Natural killer cell (primary cell): ENCODE measurements at regions not wholly inside any gene's neighbourhood (a gene's known extent, or its start where the extent isn't known, plus 50 kb on each side); places are given as distances from the start of the nearest gene placed in this dataset.

Source experiments
- ATAC-seq, 3 donors: fragments of 150-1000 bp in 2 of 3; fragments of 200-7000 bp in 1 of 3; cut with Tn5 transposase; 1 replicate in 1 of 3; 2 replicates in 2 of 3; pipeline ENCODE4 v1.10.0; 2021; ENCODE audit warnings: mild to moderate bottlenecking in 2 of 3, moderate library complexity in 2 of 3
- DNase-seq, 2 donors: peaks; one replicate each; pipeline versions ENCODE4 v3.0.0 to v3.0.0-alpha.2; 2013 to 2021; ENCODE audit warnings: mixed read lengths in 1 of 2
- H3K27ac ChIP-seq: one replicate; pipeline ENCODE4 v1.5.1; 2013; ENCODE audit warnings: mild to moderate bottlenecking, low read length
- H3K27me3 ChIP-seq: one replicate; pipeline ENCODE4 v1.6.1; 2013; ENCODE audit warnings: low read length; ENCODE audit not compliant: control insufficient read depth, insufficient read depth
- H3K36me3 ChIP-seq: one replicate; pipeline ENCODE4 v1.6.1; 2013; ENCODE audit warnings: low read length; ENCODE audit not compliant: control insufficient read depth, insufficient read depth
- H3K4me1 ChIP-seq: one replicate; pipeline ENCODE4 v1.6.1; 2013; ENCODE audit warnings: low read length; ENCODE audit not compliant: control insufficient read depth, insufficient read depth
- H3K4me3 ChIP-seq: one replicate; pipeline ENCODE4 v1.5.1; 2013; ENCODE audit warnings: low read length
- H3K9me3 ChIP-seq: one replicate; pipeline ENCODE4 v1.6.1; 2013; ENCODE audit warnings: low read length; ENCODE audit not compliant: control insufficient read depth, insufficient read depth
- H3K27ac Mint-ChIP-seq, 2 donors: one replicate each; pipeline ENCODE4 v1.8.0; 2022; ENCODE audit warnings: mild to moderate bottlenecking in 2 of 2, mixed read lengths in 2 of 2, moderate library complexity in 1 of 2
- H3K27me3 Mint-ChIP-seq, 2 donors: one replicate each; pipeline ENCODE4 v1.8.0; 2022; ENCODE audit warnings: low read depth in 2 of 2, mixed read lengths in 2 of 2
- H3K36me3 Mint-ChIP-seq: one replicate; pipeline ENCODE4 v1.8.0; 2022; ENCODE audit warnings: mixed read lengths
- H3K4me1 Mint-ChIP-seq, 2 donors: one replicate each; pipeline ENCODE4 v1.8.0; 2022; ENCODE audit warnings: mixed read lengths in 2 of 2
- H3K4me3 Mint-ChIP-seq: one replicate; pipeline ENCODE4 v1.8.0; 2022; ENCODE audit warnings: mild to moderate bottlenecking, moderate library complexity, mixed read lengths
- H3K9me3 Mint-ChIP-seq, 2 donors: one replicate each; pipeline ENCODE4 v1.8.0; 2022; ENCODE audit warnings: mixed read lengths in 2 of 2
- CTCF ChIP-seq: fragments of 200-600 bp; IDR thresholded peaks from one replicate; pipeline ENCODE4 v1.8.0; 2022; ENCODE audit warnings: antibody characterized with exemption
- WGBS: methylation state at CpG from one replicate; pipeline ENCODE4 v1.1.7; 2013; ENCODE audit warnings: missing lambda C conversion rate; ENCODE audit not compliant: insufficient coverage; 5-methylcytosine and 5-hydroxymethylcytosine counted together
- intact Hi-C: fragments of 100-400 bp; cut with micrococcal nuclease; formaldehyde crosslinking; loops from one replicate; pipeline ENCODE4 v1.14.2; 2022

GRCh38 chr18:10316778-10317177 is 137.7 kb upstream of the APCDD1 start:
- Histone ChIP-seq H3K9me3 (no peaks in the 10 kb centered on the region), H3K27me3 (no peaks in the 10 kb centered on the region), H3K4me1 (peaks cover 4% of the 10 kb centered on the region), H3K27ac (no peak overlapping the region), H3K36me3 (no peaks in the 10 kb centered on the region), H3K4me3 (no peak overlapping the region)
- peaks cover 0 to 1% of the 10 kb centered on the region in 2 donors for H3K9me3 Mint-ChIP-seq
- peaks cover 0 to 7% of the 10 kb centered on the region in 2 donors for H3K27me3 Mint-ChIP-seq
- H3K4me1 Mint-ChIP-seq = no peaks in the 10 kb centered on the region
- WGBS = 52% methylated on average over 5 of the region's 7 CpGs
- no peaks in the 10 kb centered on the region for H3K36me3 Mint-ChIP-seq
- no peak for ATAC-seq
- H3K27ac Mint-ChIP-seq = no peak overlapping the region
- DNase-seq = no peak
- intact Hi-C loops = no loop called here
- no peak for TF ChIP-seq CTCF
- H3K4me3 Mint-ChIP-seq = no peak overlapping the region

- Histone ChIP-seq H3K27ac (no peak overlapping the region), H3K36me3 (no peaks in the 10 kb centered on the region), H3K4me3 (no peak overlapping the region), H3K4me1 (peaks cover 4% of the 10 kb centered on the region), H3K9me3 (no peaks in the 10 kb centered on the region), H3K27me3 (no peaks in the 10 kb centered on the region)
- intact Hi-C loops = no loop called here
- H3K27ac Mint-ChIP-seq = no peak overlapping the region
- ATAC-seq (no peak), DNase-seq (no peak)
- H3K4me1 Mint-ChIP-seq = no peaks in the 10 kb centered on the region
- WGBS = 82% methylated on average over 6 of the region's 6 CpGs
- H3K27me3 Mint-ChIP-seq = no peaks in the 10 kb centered on the region
- no peaks in the 10 kb centered on the region for H3K36me3 Mint-ChIP-seq
- no peak overlapping the region for H3K4me3 Mint-ChIP-seq
- no peaks in the 10 kb centered on the region for H3K9me3 Mint-ChIP-seq
- TF ChIP-seq CTCF = no peak
Measured at GRCh38 chr18:10317864-10318690, 136.4 kb upstream of the APCDD1 start.

- no peak overlapping the region for H3K27ac Mint-ChIP-seq
- H3K4me1 ChIP-seq = peaks cover 4% of the 10 kb centered on the region
- no peak for TF ChIP-seq CTCF
- H3K27me3 ChIP-seq = no peaks in the 10 kb centered on the region
- H3K4me3 Mint-ChIP-seq = no peak overlapping the region
- no peaks in the 10 kb centered on the region for H3K9me3 ChIP-seq
- ATAC-seq (no peak), DNase-seq (no peak)
- H3K27ac ChIP-seq = no peak overlapping the region
- H3K9me3 Mint-ChIP-seq = no peaks in the 10 kb centered on the region
- H3K4me3 ChIP-seq = no peak overlapping the region
- no peaks in the 10 kb centered on the region for H3K27me3 Mint-ChIP-seq
- WGBS = 67% methylated on average over 1 of the region's 3 CpGs
- H3K36me3 Mint-ChIP-seq = no peaks in the 10 kb centered on the region
- no peaks in the 10 kb centered on the region for H3K36me3 ChIP-seq
- intact Hi-C loops = no loop called here
- H3K4me1 Mint-ChIP-seq = no peaks in the 10 kb centered on the region
Measured at GRCh38 chr18:10318691-10318970, 135.8 kb upstream of the APCDD1 start.

- Mint-ChIP-seq H3K9me3 (no peaks in the 10 kb centered on the region), H3K27ac (no peak overlapping the region), H3K27me3 (no peaks in the 10 kb centered on the region), H3K4me3 (no peak overlapping the region), H3K4me1 (no peaks in the 10 kb centered on the region), H3K36me3 (no peaks in the 10 kb centered on the region)
- Histone ChIP-seq H3K27me3 (no peaks in the 10 kb centered on the region), H3K36me3 (no peaks in the 10 kb centered on the region), H3K4me3 (no peak overlapping the region), H3K27ac (no peak overlapping the region), H3K4me1 (peaks cover 4% of the 10 kb centered on the region), H3K9me3 (no peaks in the 10 kb centered on the region)
- DNase-seq (no peak), ATAC-seq (no peak)
- TF ChIP-seq CTCF = no peak
- 79% methylated on average over 2 of the region's 2 CpGs for WGBS
- intact Hi-C loops = no loop called here
Measured at GRCh38 chr18:10319026-10319425, 135.4 kb upstream of the APCDD1 start.
